ENCODE measurements at regions not wholly inside any gene's neighbourhood (a gene's known extent, or its start where the extent isn't known, plus 50 kb on each side); places are given as distances from the start of the nearest gene placed in this dataset.
"Not testable (repeated sequence)": the region's sequence is repeated elsewhere in the genome, so short reads cannot be mapped to it uniquely, and the experiment has no call there.

DNA sequence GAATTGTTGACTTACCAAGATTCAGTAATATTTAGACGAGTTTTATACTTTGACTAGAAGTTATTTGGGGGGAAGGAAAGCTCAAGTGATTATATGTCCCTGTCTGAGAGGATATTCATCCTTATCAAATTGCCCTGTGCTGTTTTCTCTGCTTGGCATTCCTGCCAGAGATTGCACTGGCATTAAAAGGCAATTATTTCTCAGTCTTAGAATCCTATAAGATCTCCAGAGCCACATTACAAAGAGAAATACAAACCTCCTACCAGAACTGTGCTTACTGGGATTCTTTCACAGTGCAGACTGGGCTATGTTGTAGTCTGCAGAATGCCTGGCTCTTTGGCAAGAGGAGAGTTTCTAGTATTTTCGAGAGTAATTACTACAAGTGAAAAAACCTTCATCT, 342.4 kb downstream of the HGF start:
- no peak for DNase-seq

DNA sequence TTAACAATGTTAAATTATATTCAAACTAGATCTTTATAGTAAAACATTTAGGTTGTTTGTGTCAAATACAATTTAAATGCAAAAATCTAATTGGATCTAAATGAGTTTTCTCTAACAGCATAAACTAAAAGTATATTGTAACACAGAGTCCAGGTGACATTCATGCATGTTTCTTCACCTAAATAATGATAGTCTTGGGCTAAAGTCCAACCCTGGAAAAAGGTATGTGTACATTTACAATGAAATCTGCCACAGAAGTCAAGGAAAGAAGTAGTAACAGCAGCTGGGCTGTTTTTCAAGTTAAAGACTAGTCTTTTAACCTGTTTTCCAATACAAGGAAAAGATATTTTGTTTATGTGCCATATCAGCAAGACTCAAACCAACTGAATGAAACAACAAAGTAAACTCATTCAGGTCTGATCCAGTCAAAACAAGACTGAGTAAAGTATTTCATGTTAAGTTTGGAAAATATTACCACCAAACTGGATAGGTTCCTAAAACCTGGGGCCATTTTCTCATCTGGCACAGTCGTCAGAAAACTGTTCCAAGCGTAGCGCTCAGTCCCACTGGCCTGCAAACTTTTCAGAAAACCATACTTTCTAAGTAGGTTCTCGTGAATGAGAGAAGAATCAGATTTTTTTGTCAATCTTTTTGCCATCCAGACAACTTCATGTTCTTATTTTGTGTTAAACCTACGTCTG, 349.2 kb downstream of the HGF start:
- DNase-seq, result no peak

DNA sequence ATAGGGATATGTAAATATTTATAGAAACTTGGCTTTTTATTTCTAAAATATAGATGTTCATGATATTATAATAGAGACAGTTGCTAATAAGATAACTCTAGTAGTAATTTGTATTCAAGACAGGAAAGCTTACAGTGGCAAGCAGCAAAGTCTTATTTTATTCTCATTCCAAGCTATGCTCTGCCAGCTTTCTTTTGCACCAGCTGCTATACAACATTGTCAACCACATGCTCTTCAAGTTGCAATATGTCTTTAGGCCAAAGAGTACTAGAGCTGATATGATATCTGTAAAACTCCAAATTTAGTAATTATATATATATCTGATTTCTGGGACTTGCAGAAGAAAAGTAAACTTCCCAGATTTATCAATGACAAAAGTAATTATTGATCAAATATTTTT, 350.1 kb downstream of the HGF start:
- no peak for DNase-seq

DNA sequence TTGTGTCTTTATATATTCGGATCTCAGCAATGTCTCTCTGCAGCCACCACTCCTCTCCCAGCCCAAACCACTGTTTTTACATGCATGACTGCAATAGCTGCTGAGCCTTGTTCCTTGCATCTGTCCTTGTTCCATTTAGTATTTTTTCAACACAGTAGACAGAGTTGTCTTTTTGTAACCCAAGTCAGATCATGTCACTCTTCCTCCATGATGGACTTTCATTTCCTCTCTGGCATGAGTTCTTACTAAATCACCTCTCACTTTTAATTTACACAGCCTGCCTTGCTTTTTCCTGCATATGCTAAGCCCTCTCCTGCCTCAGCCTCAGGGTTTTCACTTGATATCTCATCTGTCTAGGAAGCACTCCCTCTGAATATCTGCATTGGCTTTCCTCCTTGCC, 353.2 kb downstream of the HGF start:
- DNase-seq, result peak; percentile 32

DNA sequence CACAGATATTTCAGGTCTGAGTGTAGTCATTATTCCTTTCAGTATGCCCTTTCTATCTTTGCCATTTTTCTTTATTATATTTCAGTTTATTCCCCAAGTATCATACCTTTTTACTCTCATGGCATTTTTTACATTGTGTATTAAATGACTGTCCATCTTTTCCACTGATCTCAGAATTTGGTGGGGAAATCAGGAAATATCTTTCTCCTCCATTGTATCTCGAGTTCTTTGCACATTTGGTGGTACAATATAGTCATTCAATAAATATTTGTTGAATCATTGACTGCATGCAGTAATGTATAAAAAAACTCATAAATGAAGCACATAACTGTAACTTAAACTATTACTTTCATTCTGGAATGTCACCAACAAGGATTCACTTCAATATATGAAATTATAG, 354.7 kb downstream of the HGF start:
- no peak for DNase-seq

DNA sequence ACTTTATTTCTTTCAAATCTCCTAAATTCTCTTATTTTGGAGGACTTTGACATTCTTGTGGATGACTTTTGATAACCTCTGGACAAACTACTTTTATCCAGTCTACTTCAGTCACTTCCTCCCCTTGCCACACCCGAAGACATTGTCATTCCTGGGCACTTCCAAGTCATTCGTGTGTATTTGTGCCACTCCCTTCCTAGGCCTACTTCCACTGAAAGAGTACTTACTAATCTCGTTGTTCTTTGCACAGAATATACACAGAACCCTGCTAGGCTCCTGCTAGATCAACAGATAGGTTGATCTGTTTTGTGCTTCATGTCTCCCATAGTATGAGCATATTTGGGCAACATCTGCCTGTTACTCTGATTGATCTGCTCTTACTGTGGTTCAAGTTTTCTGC, 355.4 kb downstream of the HGF start:
- no peak for DNase-seq

DNA sequence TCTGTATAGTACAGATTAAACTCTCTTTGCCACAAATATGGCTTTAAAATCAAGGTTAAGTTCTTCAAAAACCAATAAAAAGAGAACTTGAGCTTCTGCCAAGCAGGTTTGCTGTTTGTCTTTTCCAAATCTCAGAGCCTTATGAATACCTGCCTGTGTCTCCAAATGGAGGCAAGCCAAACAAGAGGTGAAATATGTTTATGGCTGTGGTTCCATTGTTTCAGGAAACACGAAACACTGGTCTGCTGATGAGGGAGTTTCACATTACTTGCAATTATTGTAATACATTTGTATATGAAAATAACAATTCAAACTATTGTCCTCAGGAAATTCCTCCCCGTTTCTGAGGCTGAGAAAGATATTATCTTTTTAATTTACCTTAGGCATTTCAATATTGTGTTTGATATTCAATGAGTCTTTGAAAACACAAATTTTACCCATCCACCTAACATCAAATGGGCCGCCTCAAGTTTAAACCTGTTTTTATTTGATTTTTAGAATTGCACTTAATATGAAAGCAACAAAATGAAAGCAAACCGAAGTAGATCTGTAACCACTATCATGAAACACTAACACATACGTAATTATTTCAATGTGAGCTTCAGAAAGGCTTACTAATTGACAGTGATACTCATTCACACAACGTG, 359.3 kb downstream of the HGF start:
- no peak for DNase-seq

DNA sequence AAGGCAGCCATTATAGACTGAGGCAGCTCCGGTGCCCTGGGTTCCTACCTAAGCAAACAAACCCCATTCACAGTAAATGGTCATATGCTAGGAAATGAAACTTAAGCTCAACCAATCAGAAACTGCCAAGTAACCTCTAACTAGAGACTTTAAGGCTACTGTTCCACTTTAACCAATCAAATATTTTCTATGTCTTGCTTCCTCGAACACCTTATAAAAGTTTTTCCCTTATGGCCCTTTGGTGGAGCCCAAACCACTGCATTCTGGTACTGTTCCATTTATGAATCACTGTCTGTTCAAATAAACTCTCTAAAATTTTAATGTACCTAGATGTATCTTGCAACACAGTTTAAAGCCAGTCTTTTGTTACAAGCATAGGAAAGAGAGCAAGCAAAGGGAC, 361.1 kb downstream of the HGF start:
- no peak for DNase-seq

DNA sequence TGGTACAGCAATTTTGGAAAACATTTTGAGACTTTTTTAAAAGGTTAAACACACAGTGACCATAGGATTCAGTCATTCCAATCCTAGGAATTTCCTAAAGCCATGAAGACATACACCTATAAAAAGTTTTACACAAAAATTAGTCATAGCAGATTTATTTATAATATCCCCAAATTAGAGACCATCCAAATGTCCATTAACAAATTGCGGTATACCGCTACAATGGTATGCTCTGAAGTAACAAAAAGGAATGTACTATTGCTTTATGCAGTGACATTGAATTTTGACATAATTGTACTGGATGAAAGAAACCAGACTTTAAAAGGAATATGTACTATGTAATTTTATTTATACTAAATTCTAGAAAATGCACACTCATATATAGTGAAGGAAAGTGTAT, 362.8 kb downstream of the HGF start:
- DNase-seq, result no peak

DNA sequence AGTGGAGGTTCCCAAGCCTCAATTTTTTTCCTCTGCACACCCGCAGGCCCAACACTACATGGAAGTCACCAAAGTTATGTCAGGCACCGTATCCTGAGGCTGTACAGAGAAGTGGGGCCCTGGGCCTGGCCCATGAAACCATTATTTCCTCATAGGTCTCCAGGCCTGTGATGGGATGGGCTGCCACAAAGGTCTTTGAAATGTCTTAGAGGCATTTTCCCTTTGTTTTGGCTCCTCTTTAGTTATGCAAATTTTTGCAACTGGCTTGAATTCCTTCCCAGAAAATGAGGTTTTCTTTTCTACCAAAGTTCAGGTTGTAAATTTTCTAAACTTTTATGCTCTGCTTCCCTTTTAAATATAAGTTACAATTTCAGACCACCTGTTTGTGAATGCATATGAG, 365.2 kb downstream of the HGF start:
- no peak for DNase-seq

DNA sequence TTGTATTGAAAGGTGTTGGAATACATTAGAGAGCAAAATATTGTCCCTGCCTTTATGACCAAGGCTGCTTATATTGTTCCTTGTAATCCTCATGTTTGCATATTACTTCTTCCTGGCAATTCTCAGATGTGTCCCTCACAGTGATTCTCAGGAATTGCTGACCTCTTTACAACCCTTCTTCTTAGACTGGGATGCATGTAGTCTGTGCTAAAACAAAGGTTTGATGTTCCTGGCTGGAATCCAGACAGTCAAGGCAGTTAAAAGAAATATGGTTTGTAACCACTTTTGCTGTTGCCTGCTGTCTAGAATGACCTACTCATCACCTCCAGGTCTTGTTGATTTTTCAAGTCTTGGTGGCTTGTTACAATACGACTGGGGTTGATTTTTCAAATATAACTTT, 367.6 kb downstream of the HGF start:
- DNase-seq, result no peak

DNA sequence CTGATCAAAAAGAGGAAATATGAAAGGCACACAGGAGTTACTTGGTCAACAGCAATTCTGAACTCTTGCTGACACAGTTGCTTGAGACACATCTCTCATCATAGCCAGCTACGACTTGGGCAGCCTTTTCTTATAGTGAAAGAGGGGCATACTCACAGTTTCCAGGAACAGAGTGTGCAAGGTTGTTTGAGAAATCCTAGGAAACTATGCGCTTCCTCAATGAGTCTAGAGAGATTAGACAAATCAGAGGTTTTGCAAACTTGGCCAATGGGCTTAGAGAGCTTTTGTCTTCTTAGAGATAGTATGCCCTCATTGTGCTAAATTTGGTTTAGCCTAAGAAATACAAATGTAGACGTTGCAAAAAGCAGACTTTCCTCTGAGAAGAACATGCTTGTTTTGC, 370.4 kb downstream of the HGF start:
- DNase-seq, result peak; percentile 24

DNA sequence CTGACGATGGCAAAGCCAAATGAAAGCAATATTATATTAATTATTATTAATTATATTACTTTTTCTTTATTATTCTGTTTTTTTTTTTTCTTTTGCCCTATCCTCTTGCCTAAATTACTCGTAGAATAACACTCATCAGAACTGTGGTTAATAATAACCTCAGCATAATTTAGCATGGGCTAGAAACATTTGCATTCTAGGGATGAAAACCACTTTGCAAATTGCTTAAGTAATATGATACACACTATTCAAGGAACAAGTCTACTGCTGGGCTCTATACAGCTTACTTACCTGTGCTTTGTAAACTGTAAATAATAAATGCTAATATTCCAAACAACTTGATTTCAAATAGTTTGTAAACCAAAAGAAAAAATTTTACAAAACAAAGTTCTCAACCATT, 375.8 kb downstream of the HGF start:
- no peak for DNase-seq

DNA sequence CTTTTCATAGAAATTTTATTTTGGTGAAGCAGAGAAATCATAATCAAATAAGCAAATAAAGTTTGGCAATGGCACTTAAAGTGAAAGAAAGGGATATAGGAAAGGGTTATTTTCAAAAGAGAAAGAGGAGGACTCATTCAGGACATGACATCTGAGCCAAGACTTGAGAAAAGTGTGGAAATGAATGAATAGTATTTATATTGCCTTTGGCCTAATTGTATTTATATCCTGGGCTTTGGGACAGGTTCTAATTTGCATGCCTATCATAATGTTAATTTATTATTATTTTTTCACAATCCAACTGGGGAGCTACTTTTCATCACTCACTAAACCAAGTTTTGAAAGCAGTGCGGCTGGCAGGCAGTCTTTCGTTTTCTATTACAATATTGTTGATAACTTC, 376.8 kb downstream of the HGF start:
- no peak for DNase-seq

DNA sequence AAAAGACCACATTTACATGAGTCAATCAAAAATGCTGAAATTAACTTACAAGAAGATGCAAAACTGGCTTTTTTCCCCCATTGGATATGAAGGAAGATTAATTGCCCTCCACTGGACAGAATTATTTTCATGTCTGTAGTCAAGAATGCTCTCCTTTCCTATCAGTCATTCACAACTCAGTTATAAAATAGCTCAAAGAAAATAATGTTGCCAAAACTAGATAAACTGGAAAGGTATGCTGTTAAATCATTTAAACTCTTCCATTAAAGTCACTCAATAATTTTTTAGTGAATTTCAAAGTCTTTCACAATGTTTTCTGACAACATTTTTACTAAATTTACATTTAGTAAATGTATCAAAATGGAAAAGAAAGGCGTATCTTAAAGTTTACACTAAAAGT, 384.5 kb downstream of the HGF start:
- DNase-seq, result no peak

DNA sequence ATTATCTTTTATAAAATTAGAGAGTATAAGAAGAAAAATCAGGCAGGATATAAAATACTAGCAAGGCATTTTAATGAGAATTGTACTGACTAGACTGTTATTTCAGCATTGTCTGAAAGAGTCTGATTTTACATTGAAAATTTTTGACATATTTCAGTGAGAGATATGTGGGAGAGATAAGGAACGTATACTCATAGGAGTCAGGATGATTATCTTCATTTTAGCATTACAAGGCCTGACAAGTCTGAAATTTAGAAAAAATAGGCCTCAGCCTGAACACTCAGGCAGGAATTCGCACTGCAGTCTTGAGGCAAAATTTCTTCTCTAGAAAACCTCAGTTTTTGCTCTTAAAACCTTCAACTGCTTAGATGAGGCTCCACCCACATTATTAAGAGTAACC, 386.0 kb downstream of the HGF start:
- no peak for DNase-seq

DNA sequence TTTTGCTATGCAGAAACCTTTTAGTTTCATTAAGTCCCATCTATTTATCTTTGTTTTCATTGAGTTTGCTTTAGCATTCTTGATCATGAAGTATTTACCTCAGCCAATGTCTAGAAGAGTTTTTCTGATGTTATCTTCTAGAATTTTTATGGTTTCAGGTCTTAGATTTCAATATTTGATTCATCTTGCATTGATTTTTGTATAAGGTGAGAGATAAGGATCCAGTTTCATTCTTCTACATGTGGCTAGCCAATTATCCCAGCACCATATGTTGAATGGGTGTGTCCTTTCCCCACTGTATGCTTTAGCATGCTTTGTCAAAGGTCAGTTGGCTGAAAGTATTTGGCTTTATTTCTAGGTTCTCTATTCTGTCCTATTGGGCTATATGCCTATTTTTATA, 395.2 kb downstream of the HGF start:
- DNase-seq, result not testable (repeated sequence)

DNA sequence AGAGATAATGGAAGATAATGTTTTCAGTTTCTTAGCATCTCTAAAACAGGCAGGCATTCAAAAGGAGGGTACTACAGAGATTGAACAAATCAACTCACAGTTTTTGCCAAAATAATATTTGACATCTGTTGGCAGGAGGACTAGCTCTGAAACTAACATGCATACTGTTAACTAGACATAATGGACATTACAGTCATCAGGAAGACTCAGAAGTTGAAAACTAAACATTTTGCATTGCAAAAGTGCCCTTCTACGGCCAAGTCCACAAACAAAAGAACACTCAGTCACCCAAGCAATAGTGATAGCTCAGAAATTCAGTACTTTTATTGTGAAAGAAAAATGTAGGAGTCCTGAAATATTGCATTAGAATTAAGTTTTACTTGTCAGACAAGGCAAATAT, 399.0 kb downstream of the HGF start:
- DNase-seq, result no peak

DNA sequence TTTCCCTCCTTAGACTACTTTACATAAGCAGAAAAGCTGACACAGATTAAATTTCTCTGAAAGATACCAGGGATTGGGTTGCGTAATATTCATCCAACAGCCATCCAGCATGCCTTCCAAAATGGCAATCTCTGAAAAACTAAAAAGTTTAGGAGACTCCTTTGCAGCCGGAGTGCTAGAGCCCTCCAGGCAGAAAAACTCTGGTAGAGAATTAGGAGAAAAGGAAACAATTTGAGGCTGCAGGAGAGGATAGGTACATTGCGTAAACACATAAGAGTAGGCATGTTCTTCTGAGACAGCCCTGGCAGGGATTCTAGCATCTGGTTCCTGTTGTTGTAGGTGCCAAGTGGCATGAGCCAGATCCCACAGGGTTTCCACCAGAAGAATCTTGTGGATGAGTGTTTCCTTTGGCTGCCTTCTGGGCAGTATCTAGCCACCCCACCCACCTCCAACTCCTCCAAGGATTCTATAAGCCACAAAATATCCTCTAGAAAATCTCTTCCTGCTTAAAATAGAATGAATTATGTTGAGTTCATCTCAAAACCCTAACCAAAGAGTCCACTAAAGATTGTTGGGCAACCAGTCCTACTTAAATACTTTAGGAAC, 402.4 kb downstream of the HGF start:
- no peak for DNase-seq

DNA sequence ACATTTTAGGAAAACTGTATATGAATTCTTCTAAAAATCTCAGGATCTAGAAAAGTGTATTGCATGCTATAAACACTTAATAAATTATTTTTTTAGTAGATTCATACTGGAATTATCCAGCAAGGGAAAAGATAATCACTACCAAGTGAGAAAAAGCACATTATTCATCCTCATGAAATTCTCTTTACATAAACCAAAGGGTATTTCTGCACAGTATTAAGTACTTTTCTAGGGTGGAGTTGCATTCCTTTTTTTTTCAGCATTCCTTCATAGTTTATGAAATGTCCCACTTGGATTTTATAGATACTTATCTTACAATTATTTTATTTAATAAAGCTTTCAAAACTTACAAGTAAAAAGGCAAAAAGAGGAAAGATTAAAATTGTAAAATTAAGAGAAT, 403.3 kb downstream of the HGF start:
- DNase-seq, result no peak

DNA sequence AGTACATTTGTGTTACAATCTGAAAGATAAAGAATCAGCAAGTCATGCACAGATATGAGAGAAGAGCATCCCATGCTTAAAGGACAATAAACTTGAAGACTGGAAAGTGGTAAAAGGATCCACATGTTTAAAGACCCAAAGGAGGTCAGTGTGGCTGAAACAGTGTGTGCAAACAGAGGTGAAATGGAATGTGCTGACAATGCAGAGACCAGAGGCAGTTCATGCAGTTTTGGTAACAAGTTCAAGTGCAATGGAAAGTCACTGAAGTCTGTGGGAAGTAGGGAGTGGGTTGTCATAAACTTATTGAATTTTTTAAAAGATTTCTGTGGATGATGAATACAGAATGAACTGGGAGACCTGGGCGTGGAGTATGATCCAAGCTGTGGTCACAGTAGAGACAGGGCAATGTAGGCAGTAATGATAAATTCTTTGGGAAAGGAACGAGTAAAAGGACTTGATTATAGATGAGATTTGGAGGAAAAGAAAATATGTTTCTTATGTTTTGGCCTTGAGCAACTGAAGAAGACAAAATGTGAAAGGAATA, 408.0 kb downstream of the HGF start:
- no peak for DNase-seq

DNA sequence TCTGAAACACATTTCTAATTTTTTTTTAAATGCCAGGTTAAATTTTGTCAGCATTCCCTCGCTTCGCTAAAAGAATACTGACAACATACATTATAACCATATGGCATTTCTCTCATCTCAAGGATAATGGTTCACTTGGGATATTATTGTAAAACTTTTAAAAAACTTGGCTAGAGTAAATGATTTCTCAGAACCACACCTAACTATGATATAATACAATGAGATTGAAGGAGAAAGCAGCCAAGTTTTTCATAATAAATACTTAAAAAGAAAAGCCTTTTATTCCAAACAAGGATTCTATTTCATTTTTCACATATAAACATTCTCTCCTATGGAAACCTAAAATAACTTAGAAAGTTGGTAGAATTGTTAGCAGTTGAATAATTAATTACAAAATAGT, 413.9 kb downstream of the HGF start:
- no peak for DNase-seq

DNA sequence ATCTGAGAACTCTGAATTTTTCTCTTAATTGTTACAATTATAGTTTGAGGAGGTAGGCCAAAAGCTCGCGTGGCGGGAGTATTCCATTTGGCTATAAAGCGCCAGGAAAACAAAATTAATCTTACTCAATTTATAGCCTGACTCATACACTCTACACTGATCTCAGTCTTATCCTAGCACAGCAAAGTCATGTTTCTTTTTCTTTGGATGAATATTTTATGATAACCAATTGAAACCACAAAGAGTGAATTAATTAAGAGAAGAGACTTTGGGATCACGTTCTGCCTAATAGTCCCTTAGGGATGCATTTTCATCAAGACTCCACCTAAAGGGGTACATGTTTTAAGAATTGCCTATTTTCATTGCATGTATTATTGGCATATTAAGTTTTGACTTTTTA, 420.8 kb downstream of the HGF start:
- DNase-seq, result no peak

DNA sequence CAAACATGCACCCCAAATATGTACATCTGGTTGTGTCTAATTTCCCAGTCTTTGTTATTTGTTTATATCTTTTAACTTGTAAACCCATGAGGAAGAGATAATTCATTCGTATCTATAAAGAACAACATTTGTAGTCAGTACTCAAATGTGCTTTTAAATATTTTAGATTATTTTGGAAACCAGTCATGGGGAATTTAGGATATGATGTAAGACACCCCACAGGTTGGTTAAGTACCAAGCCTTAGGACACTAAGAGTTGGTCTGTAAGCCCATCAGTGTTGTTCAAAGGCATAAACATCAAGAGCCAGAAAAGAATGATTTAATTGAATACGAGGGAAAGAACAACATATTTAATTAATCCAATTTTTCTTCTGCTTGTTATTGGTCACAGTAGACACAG, 421.1 kb upstream of the SEMA3C start:
- no peak for DNase-seq

DNA sequence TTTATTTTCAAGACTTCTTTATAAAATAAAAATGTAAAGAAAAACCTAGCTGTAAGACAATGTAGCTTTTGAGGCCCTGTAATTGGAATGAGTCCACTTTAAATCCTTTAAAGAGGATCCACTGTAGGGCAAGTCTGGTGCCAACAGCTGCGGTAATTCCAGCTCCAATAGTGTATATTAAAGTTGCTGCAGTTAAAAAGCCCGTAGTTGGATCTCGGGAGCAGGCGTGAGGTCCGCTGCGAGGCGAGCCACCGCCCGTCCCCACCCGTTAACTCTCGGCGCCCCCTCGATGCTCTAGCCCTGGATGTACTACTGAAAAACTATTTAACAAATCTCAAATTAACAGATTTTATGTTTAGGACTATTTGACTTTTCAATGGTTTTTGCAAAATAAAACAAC, 414.7 kb upstream of the SEMA3C start:
- no peak for DNase-seq

Measured in MV-4-11 (cell line).